Neural progenitor cell (in vitro differentiated cells): ENCODE measurements at regions not wholly inside any gene's neighbourhood (a gene's known extent, or its start where the extent isn't known, plus 50 kb on each side); places are given as distances from the start of the nearest gene placed in this dataset.
"Not testable (repeated sequence)": the region's sequence is repeated elsewhere in the genome, so short reads cannot be mapped to it uniquely, and the experiment has no call there.

Source experiments
- DNase-seq: peaks from one replicate; pipeline ENCODE4 v3.0.0-alpha.2; 2016; ENCODE audit warnings: low spot score
- H2AFZ ChIP-seq: fragments of 200-600 bp; sonication (generic); replicated peaks from 2 replicates; pipeline ENCODE4 v1.6.1; 2016; ENCODE audit warnings: antibody characterized with exemption
- H3F3A ChIP-seq: fragments of 200-600 bp; sonication (generic); 2 replicates; pipeline ENCODE4 v1.6.1; 2016; ENCODE audit warnings: antibody characterized with exemption, low read depth
- H3K27ac ChIP-seq: fragments of 200-600 bp; sonication (generic); 2 replicates; pipeline ENCODE4 v1.5.1; 2016; ENCODE audit warnings: mild to moderate bottlenecking
- H3K27me3 ChIP-seq: fragments of 200-600 bp; sonication (generic); 2 replicates; pipeline ENCODE4 v1.6.1; 2016; ENCODE audit warnings: mild to moderate bottlenecking, moderate library complexity
- H3K36me3 ChIP-seq: fragments of 200-600 bp; sonication (generic); 2 replicates; pipeline ENCODE4 v1.5.1; 2016
- H3K4me1 ChIP-seq: fragments of 200-600 bp; sonication (generic); 2 replicates; pipeline ENCODE4 v1.6.1; 2016; ENCODE audit warnings: mixed run types
- H3K4me2 ChIP-seq: fragments of 200-600 bp; sonication (generic); 2 replicates; pipeline ENCODE4 v1.6.1; 2016
- H3K4me3 ChIP-seq: fragments of 200-600 bp; sonication (generic); 2 replicates; pipeline ENCODE4 v1.5.1; 2016
- H3K79me2 ChIP-seq: fragments of 200-600 bp; sonication (generic); 2 replicates; pipeline ENCODE4 v1.6.1; 2016; ENCODE audit warnings: low read depth
- H3K9ac ChIP-seq: fragments of 200-600 bp; sonication (generic); 2 replicates; pipeline ENCODE4 v1.6.1; 2016
- H3K9me3 ChIP-seq: fragments of 200-600 bp; sonication (generic); 2 replicates; pipeline ENCODE4 v1.5.1; 2016; ENCODE audit warnings: low read depth
- H4K20me1 ChIP-seq: fragments of 200-600 bp; sonication (generic); 2 replicates; pipeline ENCODE4 v1.6.1; 2016; ENCODE audit warnings: low read depth
- H3K27ac Mint-ChIP-seq: 3 replicates; pipeline ENCODE4 v1.8.0; 2021; ENCODE audit warnings: mixed read lengths
- H3K27me3 Mint-ChIP-seq: 2 replicates; pipeline ENCODE4 v1.8.0; 2022; ENCODE audit warnings: low read depth, mild to moderate bottlenecking, inconsistent platforms, moderate library complexity, mixed read lengths; ENCODE audit not compliant: insufficient read depth
- H3K36me3 Mint-ChIP-seq: 3 replicates; pipeline ENCODE4 v1.8.0; 2021; ENCODE audit warnings: mixed read lengths
- H3K4me1 Mint-ChIP-seq: 3 replicates; pipeline ENCODE4 v1.8.0; 2021; ENCODE audit warnings: mixed read lengths
- H3K4me3 Mint-ChIP-seq: 3 replicates; pipeline ENCODE4 v1.8.0; 2021; ENCODE audit warnings: mild to moderate bottlenecking, moderate library complexity, mixed read lengths
- H3K9me3 Mint-ChIP-seq: 3 replicates; pipeline ENCODE4 v1.8.0; 2020; ENCODE audit warnings: mixed read lengths
- CTCF ChIP-seq: fragments of 200-600 bp; sonication (generic); IDR thresholded peaks from 2 replicates; pipeline ENCODE4 v1.5.1; 2017; ENCODE audit warnings: antibody characterized with exemption, mild to moderate bottlenecking
- EZH2 ChIP-seq: fragments of 200-600 bp; sonication (generic); IDR thresholded peaks from 2 replicates; pipeline ENCODE4 v1.6.1; 2017; ENCODE audit warnings: antibody characterized with exemption, mild to moderate bottlenecking, moderate library complexity
- EZH2phosphoT487 ChIP-seq: fragments of 200-600 bp; sonication (generic); IDR thresholded peaks from 2 replicates; pipeline ENCODE4 v1.6.1; 2017; ENCODE audit warnings: antibody characterized with exemption

DNA sequence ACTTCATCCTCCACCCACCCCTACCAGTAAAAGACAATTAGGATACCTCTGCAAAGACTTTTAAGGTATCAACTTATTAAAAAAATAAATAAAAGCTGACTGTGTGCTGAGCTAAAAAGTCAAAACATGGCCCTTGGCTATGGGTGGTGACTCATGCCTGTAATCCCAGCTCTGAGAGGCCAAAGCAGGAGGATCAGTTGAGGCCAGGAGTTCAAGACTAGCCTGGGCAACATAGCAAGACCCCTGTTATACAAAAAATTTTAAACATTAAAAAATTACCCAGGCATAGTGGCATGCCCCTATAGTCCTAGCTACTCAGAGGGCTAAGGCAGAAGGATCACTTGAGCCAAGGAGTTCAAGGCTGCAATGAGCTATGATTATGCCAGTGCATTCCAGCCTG lies 110.8 kb upstream of the FOXN2 start:
- Histone ChIP-seq H3K27ac (no peak overlapping the region), H3K9me3 (no peaks in the 10 kb centered on the region), H4K20me1 (no peaks in the 10 kb centered on the region), H3K4me1 (peaks cover 26% of the 10 kb centered on the region), H2AFZ (no peak overlapping the region), H3K27me3 (no peaks in the 10 kb centered on the region), H3K4me2 (no peak overlapping the region), H3K36me3 (no peaks in the 10 kb centered on the region), H3K4me3 (no peak overlapping the region), H3F3A (peaks cover 3% of the 10 kb centered on the region), H3K9ac (no peak overlapping the region), H3K79me2 (no peaks in the 10 kb centered on the region)
- Mint-ChIP-seq H3K27ac (no peak overlapping the region), H3K4me3 (no peak overlapping the region), H3K9me3 (peaks cover 3% of the 10 kb centered on the region), H3K27me3 (peaks cover 6% of the 10 kb centered on the region), H3K36me3 (no peaks in the 10 kb centered on the region), H3K4me1 (peaks cover 28% of the 10 kb centered on the region)
- no peak for TF ChIP-seq EZH2phosphoT487
- DNase-seq = no peak

- Mint-ChIP-seq H3K27me3 (peaks cover 6% of the 10 kb centered on the region), H3K36me3 (no peaks in the 10 kb centered on the region), H3K4me1 (peaks cover 27% of the 10 kb centered on the region), H3K27ac (no peak overlapping the region), H3K4me3 (no peak overlapping the region), H3K9me3 (peaks cover 3% of the 10 kb centered on the region)
- DNase-seq = no peak
- TF ChIP-seq CTCF = no peak
- TF ChIP-seq EZH2phosphoT487 = no peak
- TF ChIP-seq EZH2 = no peak
- H3K27me3 ChIP-seq = no peaks in the 10 kb centered on the region
- H3K4me2 ChIP-seq = no peak overlapping the region
- no peak overlapping the region for H2AFZ ChIP-seq
- H3K9ac ChIP-seq = no peak overlapping the region
- H3K27ac ChIP-seq = no peak overlapping the region
- peaks cover 24% of the 10 kb centered on the region for H3K4me1 ChIP-seq
- H3K79me2 ChIP-seq = no peaks in the 10 kb centered on the region
- no peaks in the 10 kb centered on the region for H3K36me3 ChIP-seq
- H3K4me3 ChIP-seq = no peak overlapping the region
- no peaks in the 10 kb centered on the region for H3K9me3 ChIP-seq
- no peaks in the 10 kb centered on the region for H4K20me1 ChIP-seq
- no peaks in the 10 kb centered on the region for H3F3A ChIP-seq
These were observed 109.7 kb upstream of the FOXN2 start for GRCh38 chr2:48204750-48205136.

DNA sequence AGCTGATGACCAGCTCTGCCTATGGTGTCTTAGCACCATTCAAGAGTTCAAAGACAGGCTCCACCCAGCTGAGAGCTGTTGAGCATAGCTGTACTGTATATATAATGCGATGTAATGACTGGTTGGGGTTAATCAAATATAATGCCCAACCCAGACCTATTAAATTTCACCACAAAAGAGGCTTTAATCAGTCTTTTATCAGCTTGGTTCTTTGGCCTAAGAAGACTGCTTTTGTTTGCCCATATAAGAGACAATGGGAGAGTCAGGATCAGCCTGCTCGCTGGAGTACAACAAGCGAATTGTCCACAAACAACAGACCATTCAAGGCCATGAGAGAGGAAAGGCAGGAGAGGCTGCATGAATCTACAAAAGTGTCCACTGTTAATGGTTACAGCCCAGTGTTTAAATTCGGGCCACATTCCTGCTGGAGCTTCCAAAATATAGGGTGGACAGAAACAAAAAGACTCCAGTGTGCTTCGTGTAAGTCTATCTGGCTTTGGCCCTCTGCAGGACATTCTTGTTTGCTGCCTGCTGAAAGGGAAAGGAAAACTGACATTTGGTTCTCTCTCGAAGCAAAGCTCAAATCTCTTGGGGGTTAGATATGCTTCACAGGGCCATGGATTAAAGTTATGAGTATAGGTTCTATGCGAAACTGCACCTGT lies 109.2 kb upstream of the FOXN2 start:
- Histone ChIP-seq H3K4me2 (peak overlapping the region; percentile 36), H3K27ac (no peak overlapping the region), H3K27me3 (no peaks in the 10 kb centered on the region), H2AFZ (no peak overlapping the region), H3K36me3 (no peaks in the 10 kb centered on the region), H4K20me1 (no peaks in the 10 kb centered on the region), H3K4me1 (peaks cover 21% of the 10 kb centered on the region), H3K9ac (no peak overlapping the region), H3K9me3 (no peaks in the 10 kb centered on the region), H3K79me2 (no peaks in the 10 kb centered on the region), H3F3A (no peaks in the 10 kb centered on the region), H3K4me3 (no peak overlapping the region)
- peak; percentile 29 for TF ChIP-seq CTCF
- TF ChIP-seq EZH2phosphoT487 = peak; percentile 75
- no peak for TF ChIP-seq EZH2
- Mint-ChIP-seq H3K9me3 (peaks cover 3% of the 10 kb centered on the region), H3K4me1 (peaks cover 25% of the 10 kb centered on the region), H3K36me3 (no peaks in the 10 kb centered on the region), H3K4me3 (no peak overlapping the region), H3K27me3 (peaks cover 6% of the 10 kb centered on the region), H3K27ac (peak overlapping the region; percentile 69)
- DNase-seq = peak; percentile 71

- H3K36me3 ChIP-seq = not testable (repeated sequence)
These were observed 108.3 kb upstream of the FOXN2 start for GRCh38 chr2:48206056-48206656.

More at GRCh38 chr2:48206056-48206656, 108.3 kb upstream of the FOXN2 start:
- not testable (repeated sequence) for H3K79me2 ChIP-seq, H3K4me3 ChIP-seq, H3K27me3 Mint-ChIP-seq, H3F3A ChIP-seq, H2AFZ ChIP-seq, H3K9me3 Mint-ChIP-seq, H3K36me3 Mint-ChIP-seq, H3K27me3 ChIP-seq, DNase-seq, H3K27ac ChIP-seq, H3K4me3 Mint-ChIP-seq, H3K9me3 ChIP-seq, H3K9ac ChIP-seq, H3K27ac Mint-ChIP-seq, H3K4me2 ChIP-seq, H4K20me1 ChIP-seq
- H3K4me1 Mint-ChIP-seq = peaks cover 25% of the 10 kb centered on the region
- H3K4me1 ChIP-seq = peaks cover 21% of the 10 kb centered on the region
